ENCODE measurements at regions not wholly inside any gene's neighbourhood (a gene's known extent, or its start where the extent isn't known, plus 50 kb on each side); places are given as distances from the start of the nearest gene placed in this dataset.

GRCh38 chr7:67842571-67842970 is 845.9 kb downstream of the TYW1 start:
- no peak for DNase-seq (ENCODE audit: low spot score)

GRCh38 chr7:67843001-67843565 is 846.5 kb downstream of the TYW1 start:
- no peak for DNase-seq (ENCODE audit: low spot score)

DNA sequence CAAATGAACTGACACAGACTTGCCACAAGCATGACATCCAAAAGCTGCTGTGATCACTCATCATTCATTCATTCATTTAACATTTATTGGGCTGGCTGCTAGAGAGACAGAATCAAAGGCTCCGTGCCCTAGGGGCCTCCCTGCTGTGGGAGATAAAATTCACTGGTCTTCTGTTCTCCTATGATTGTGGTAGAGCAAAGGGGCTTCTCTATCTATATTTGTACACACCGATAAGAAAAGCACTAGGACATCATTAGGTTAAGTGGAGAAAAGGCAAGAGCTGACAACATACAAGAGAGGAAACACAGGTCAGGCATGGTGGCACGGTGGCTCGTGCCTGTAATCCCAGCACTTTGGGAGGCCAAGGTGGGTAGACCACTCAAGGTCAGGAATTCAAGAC is 847.0 kb downstream of the TYW1 start:
- DNase-seq (ENCODE audit: low spot score), result no peak

DNA sequence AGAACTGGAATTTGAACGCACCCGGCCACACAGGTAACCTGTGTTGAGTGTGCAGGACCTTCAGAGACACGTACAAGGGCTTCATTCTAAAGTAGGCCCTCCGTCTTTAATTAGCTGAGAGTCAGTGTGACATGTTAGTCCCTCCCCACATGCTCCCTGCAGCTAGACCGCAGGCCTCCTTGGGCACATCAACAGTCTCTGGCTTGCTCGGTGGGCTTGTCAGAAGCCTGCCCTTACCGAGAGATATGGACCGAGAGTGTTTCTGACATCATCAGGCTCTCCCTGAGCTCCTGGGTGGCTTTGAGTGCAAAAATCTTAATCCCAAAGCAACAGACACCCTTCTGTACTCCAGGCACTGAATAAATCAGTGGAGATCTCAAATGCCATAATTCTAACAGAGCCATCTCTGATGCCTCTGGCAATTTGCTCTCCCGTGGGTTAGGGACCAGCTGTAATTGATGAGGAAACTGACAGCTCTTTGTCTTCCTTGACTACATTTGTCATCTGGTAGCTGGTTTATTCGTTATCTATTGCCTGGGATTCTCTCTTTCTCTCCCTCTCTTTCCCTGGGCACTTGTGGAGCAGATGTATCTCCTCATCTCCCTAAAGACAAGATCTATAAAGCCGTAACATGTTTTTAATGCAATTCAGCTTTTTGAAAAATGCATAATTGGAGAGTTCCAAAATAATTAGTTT is 850.6 kb downstream of the TYW1 start:
- DNase-seq (ENCODE audit: low spot score), result no peak

DNA sequence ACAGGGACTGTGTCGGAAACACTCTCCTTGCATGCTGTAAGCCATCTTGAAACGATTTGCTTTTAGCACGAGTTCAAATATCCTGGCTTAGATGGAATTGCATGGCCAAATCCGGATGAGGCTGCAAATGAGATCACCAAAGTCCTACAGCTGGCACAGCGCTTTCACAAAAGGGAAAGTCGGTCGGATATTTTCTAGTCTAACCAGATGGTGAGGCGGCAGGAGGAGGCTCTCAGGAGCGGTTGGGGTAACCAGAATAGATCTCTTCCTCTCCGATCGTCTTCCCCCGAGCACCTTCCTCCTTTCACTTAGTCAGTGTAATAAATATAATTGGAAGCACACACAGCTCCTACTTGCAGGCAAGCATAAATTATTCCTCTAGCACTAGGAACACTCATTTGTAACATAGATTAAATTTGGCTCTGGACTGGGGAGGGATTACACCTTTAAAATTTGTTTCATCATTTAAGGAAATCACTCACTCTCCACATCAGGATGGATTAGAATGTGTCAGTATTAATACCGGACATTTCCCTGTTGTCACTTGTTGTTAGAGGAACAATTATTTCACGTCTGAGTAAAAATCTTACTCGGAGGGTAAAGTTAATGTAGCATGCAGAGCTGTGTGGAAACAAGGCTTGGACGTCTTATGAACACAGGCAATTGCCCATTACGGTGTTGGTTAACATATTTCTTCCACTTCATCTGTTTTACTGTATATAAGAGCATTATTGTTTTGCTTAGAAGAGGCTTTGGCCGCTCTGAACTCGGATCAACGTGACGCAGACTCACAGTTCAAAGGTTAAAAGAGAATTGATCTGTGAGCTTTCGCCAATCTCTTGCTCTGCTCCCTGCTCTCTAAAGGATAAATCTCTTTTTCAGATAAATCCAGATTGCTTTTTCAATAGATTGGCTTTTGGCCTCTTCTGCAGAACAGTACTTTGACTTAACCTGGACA is 857.9 kb downstream of the TYW1 start:
- DNase-seq (ENCODE audit: low spot score), result no peak

- no peak for DNase-seq (ENCODE audit: low spot score)
Observed at GRCh38 chr7:67855322-67855721, 858.7 kb downstream of the TYW1 start.

GRCh38 chr7:67856046-67856445 is 859.4 kb downstream of the TYW1 start:
- no peak for DNase-seq (ENCODE audit: low spot score)

DNA sequence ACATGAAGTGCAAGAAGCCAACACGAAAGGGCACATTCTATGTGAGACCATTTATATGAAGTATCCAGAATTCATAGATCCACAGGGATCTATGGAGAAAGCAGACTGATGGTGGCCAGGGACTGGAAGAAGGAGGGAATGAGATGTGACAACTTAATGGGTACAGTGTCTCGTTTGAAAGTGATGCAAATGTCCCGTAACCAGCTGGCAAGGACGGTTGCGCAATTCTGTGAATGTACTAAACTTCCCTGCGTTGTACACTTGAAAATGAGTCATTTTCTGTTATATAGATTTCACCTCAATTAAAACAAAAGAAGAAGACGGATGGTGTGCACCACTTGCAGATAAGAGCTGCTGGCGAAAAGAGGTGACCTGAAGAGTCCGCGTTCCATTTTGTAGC is 861.1 kb downstream of the TYW1 start:
- DNase-seq (ENCODE audit: low spot score), result peak; percentile 12

DNA sequence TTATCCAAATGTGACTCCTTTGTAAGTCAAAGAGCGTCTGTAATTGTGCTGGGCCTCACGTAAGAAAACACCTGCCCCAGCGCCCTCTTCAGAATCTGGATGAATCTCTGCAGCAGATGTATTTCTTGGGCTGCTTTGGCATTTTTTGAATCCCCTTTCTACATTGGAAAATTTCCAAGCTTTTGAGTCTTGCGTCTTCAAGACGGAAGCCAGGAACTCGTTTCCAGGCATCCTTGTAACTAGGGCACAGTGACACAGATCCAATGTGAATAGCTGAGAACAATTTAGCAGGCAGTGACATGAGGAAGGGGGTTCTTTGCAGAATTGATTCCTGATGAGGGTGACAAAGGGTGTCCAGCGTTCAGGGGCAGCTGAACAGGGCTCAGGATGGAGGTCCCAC is 862.3 kb downstream of the TYW1 start:
- DNase-seq (ENCODE audit: low spot score), result no peak

- peak; percentile 50 for DNase-seq (ENCODE audit: low spot score)
Observed at GRCh38 chr7:67863911-67864310, 867.3 kb downstream of the TYW1 start.

- no peak for DNase-seq (ENCODE audit: low spot score)
Observed at GRCh38 chr7:67866054-67866453, 869.4 kb downstream of the TYW1 start.

GRCh38 chr7:67866812-67867211 is 870.2 kb downstream of the TYW1 start:
- DNase-seq (ENCODE audit: low spot score), result no peak

GRCh38 chr7:67870396-67870795 is 873.8 kb downstream of the TYW1 start:
- DNase-seq (ENCODE audit: low spot score), result no peak

DNA sequence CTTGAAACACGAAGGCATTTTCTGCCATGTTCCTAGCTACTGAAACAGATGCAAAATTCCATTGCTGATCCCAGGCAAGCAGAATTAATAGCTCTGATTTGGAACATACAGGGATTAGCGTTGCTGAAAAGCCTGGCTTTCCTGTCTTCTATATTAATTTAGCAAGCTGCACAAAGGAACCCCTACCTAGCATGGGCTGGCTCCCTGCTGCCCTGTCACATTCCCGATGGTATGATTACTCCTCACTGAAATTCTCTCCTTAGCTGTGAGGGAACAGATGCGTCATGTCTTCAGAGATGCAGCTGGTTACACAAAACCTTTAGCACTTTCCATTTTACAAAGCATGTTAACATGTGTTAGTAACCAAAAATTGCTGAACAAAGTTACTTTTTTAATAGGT is 878.9 kb downstream of the TYW1 start:
- no peak for DNase-seq (ENCODE audit: low spot score)

DNA sequence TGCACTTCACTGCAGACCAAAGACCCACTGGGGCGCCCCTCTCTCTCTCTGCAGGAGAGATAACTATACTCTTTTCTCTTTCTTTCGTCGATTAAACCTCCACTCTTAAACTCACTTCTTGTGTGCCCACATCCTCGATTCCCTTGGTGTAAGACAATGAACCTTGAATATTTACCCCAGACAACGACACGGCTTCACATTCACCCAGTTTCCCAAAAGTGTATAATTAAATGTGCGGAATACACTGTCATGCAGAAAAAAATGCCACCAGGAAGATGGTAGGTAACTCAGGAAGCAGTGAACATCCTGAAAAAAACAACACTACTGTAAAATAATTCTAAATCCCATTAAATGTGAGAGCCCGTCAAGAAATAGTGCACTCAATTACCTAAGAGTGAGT is 882.2 kb downstream of the TYW1 start:
- no peak for DNase-seq (ENCODE audit: low spot score)

DNA sequence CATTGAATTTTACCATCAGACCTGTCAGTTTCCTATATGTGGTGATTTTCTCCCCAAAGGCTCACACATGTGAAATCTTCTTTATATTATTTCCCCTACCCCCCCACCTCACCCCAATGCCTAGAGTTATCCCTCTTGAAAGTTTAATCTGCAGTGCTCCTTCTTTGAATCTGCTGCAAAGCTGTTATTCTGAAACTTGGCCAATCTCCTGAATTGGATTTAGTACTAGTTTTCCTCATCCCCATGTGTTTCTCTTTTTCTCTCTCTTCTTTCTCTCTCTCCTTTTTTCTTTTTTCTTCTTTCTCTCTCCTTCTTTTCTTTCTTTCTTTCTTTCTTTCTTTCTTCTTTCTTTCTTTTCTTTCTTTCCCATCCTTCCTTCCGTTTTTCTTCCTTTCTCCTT is 886.2 kb downstream of the TYW1 start:
- DNase-seq (ENCODE audit: low spot score), result no peak

DNA sequence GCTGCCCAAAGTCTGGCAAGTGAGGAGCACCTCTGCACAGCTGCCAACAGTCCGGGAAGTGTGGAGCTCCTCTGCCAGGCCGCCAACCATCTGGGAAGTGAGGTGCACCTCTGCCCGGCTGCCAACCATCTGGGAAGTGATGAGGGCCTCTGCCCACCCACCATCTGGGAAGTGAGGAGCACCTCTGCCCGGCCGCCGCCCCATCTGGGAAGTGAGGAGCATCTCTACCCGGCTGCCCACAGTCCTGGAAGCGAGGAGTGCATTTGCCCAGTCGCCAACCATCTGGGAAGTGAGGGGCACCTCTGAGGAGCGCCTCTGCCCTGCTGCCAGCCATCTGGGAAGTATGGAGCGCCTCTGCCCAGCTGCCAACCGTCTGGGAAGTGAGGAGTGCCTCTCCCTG is 893.7 kb downstream of the TYW1 start:
- no peak for DNase-seq (ENCODE audit: low spot score)

GRCh38 chr7:67894746-67895145 is 898.1 kb downstream of the TYW1 start:
- no peak for DNase-seq (ENCODE audit: low spot score)

DNA sequence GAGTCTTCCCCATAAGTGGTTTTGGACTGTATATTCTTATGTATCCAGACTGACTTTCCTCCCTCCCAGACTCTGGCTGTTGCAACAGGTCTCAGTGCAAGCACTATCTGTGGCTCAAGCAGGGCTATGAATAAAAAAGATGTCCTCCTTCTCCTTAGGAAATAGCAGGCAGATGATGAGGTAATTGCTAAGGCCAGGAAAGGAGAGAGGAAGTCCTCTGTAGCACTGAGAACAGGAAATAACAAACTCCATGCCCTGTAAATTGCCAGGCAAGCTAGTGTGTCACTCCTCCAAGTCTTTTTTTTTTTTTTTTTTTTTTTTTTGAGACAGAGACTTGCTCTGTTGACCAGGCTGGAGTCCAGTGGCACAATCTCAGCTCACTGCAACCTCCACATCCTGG is 900.1 kb downstream of the TYW1 start:
- DNase-seq (ENCODE audit: low spot score), result peak; percentile 26

DNA sequence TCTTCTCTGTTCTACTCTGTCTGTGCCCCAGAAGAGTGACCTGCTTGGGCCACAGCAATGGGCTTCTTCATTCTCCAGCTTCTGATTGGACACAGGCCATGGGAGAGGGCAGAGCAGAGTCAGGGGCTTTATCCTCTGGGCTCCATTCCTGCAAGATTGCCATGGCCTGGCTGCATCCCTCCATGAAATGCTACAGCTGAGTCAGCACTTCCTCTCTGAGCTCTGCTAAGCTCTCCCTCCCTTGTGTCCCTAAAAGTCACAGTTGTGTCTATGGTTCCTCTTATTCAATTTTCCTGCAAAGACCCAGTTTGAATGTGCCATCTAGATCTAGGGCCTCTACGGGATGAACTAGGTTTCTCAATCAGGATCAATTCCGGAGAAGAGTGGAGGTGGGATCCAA is 903.8 kb downstream of the TYW1 start:
- no peak for DNase-seq (ENCODE audit: low spot score)

GRCh38 chr7:67901808-67902480 is 905.3 kb downstream of the TYW1 start:
- DNase-seq (ENCODE audit: low spot score), result no peak

- DNase-seq (ENCODE audit: low spot score), result no peak
Observed at GRCh38 chr7:67907792-67908191, 911.2 kb downstream of the TYW1 start.

Measured in A172 (cell line).